ENCODE measurements at regions not wholly inside any gene's neighbourhood (a gene's known extent, or its start where the extent isn't known, plus 50 kb on each side); places are given as distances from the start of the nearest gene placed in this dataset.

- TF ChIP-seq CTCF (conservative IDR thresholded peaks at IDR 0.05) (no peak), EZH2 (IDR thresholded peaks at IDR 0.05; ENCODE audit: low read depth) (no peak)
- CTCF ChIA-PET, result no interaction called here
- intact Hi-C loops (cut with micrococcal nuclease; ENCODE audit: unreplicated experiment), result no loop called here
- no peaks in the 10 kb centered on the region for H3K9me2 ChIP-seq (ENCODE audit: insufficient read depth)
- no peaks in the 10 kb centered on the region for H3K27me3 ChIP-seq (ENCODE audit: insufficient read depth, low read depth)
- H3K27ac ChIP-seq, result no peak overlapping the region
- BruUV-seq (replicated peaks), result no TSS peak
- H2AFZ ChIP-seq, result no peak overlapping the region
- H3F3A ChIP-seq (ENCODE audit: insufficient read depth, low read depth), result no peaks in the 10 kb centered on the region
- no peak overlapping the region for H3K4me2 ChIP-seq
- no peaks in the 10 kb centered on the region for H3K4me1 ChIP-seq (replicated peaks; ENCODE audit: insufficient read depth)
- no peaks in the 10 kb centered on the region for H3K36me3 ChIP-seq (ENCODE audit: low read depth)
- POLR2A ChIA-PET (ENCODE audit: unreplicated experiment), result no interaction called here
- no peaks in the 10 kb centered on the region for H4K20me1 ChIP-seq (ENCODE audit: insufficient read depth)
- H3K9me3 ChIP-seq (ENCODE audit: insufficient read depth, low read depth), result 0 out of 2 replicates have a peak, but pooled peaks cover 6% of the 10 kb centered on the region
- H3K4me3 ChIP-seq, result no peak overlapping the region
- DNase-seq, result no peak
- no peaks in the 10 kb centered on the region for H3K79me2 ChIP-seq (ENCODE audit: low read depth)
Measured at GRCh38 chr6:23213651-23214050, 644.3 kb downstream of the HDGFL1 start.

GRCh38 chr6:23218751-23219150, 649.4 kb downstream of the HDGFL1 start:
- intact Hi-C loops (cut with micrococcal nuclease; ENCODE audit: unreplicated experiment), result no loop called here
- no peak for DNase-seq
- H3K36me3 ChIP-seq (ENCODE audit: low read depth), result no peaks in the 10 kb centered on the region
- H3K9me3 ChIP-seq (ENCODE audit: insufficient read depth, low read depth), result no peaks in the 10 kb centered on the region; the same call in 1 of the 2 replicates
- CTCF ChIA-PET, result no interaction called here
- no peaks in the 10 kb centered on the region for H3F3A ChIP-seq (ENCODE audit: insufficient read depth, low read depth)
- H4K20me1 ChIP-seq (ENCODE audit: insufficient read depth), result no peaks in the 10 kb centered on the region
- POLR2A ChIA-PET (ENCODE audit: unreplicated experiment), result no interaction called here
- H3K9me2 ChIP-seq (ENCODE audit: insufficient read depth), result no peaks in the 10 kb centered on the region
- H3K4me1 ChIP-seq (replicated peaks; ENCODE audit: insufficient read depth), result no peaks in the 10 kb centered on the region
- H2AFZ ChIP-seq, result no peak overlapping the region
- H3K27ac ChIP-seq, result no peak overlapping the region
- H3K4me2 ChIP-seq, result no peak overlapping the region
- no peaks in the 10 kb centered on the region for H3K79me2 ChIP-seq (ENCODE audit: low read depth)
- no peak overlapping the region for H3K4me3 ChIP-seq
- TF ChIP-seq EZH2 (IDR thresholded peaks at IDR 0.05; ENCODE audit: low read depth) (no peak), CTCF (conservative IDR thresholded peaks at IDR 0.05) (no peak)
- no peaks in the 10 kb centered on the region for H3K27me3 ChIP-seq (ENCODE audit: insufficient read depth, low read depth)
- BruUV-seq (replicated peaks), result no TSS peak

- Histone ChIP-seq H2AFZ (no peak overlapping the region), H3K27ac (no peak overlapping the region), H3K4me2 (no peak overlapping the region), H3K4me3 (no peak overlapping the region), H3K4me1 (replicated peaks; ENCODE audit: insufficient read depth) (no peaks in the 10 kb centered on the region), H4K20me1 (ENCODE audit: insufficient read depth) (no peaks in the 10 kb centered on the region), H3K36me3 (ENCODE audit: low read depth) (no peaks in the 10 kb centered on the region), H3K9me2 (ENCODE audit: insufficient read depth) (no peaks in the 10 kb centered on the region), H3K79me2 (ENCODE audit: low read depth) (no peaks in the 10 kb centered on the region), H3K9me3 (ENCODE audit: insufficient read depth, low read depth) (no peaks in the 10 kb centered on the region; the same call in 1 of the 2 replicates), H3K27me3 (ENCODE audit: insufficient read depth, low read depth) (no peaks in the 10 kb centered on the region), H3F3A (ENCODE audit: insufficient read depth, low read depth) (no peaks in the 10 kb centered on the region)
- intact Hi-C loops (cut with micrococcal nuclease; ENCODE audit: unreplicated experiment), result no loop called here
- POLR2A ChIA-PET (ENCODE audit: unreplicated experiment), result no interaction called here
- no TSS peak for BruUV-seq (replicated peaks)
- no peak for DNase-seq
- TF ChIP-seq CTCF (conservative IDR thresholded peaks at IDR 0.05), result no peak
- TF ChIP-seq EZH2 (IDR thresholded peaks at IDR 0.05; ENCODE audit: low read depth), result no peak
- CTCF ChIA-PET, result no interaction called here
Measured at GRCh38 chr6:23222724-23223123, 653.4 kb downstream of the HDGFL1 start.
